Liver (tissue), 8 donors: ENCODE measurements at regions not wholly inside any gene's neighbourhood (a gene's known extent, or its start where the extent isn't known, plus 50 kb on each side); places are given as distances from the start of the nearest gene placed in this dataset.

ENCODE experiments used
- DNase-seq: peaks from one replicate; pipeline ENCODE4 v3.0.0-alpha.2; 2017; ENCODE audit warnings: low spot score
- H3K27ac ChIP-seq, 2 donors: one replicate each; pipeline ENCODE4 v1.7.0; 2013; ENCODE audit warnings: inconsistent platforms in 2 of 2, low read length in 2 of 2, control low read depth in 1 of 2, low read depth in 1 of 2, mild to moderate bottlenecking in 1 of 2
- H3K27me3 ChIP-seq, 4 donors: one replicate each; pipeline versions ENCODE4 v1.6.1 to v1.7.0; 2013; ENCODE audit warnings: low read length in 3 of 4, inconsistent platforms in 1 of 4, mild to moderate bottlenecking in 1 of 4, moderate library complexity in 1 of 4; ENCODE audit not compliant: control insufficient read depth in 4 of 4, insufficient read depth in 4 of 4
- H3K36me3 ChIP-seq, 4 donors: one replicate each; pipeline versions ENCODE4 v1.6.1 to v1.7.0; 2013; ENCODE audit warnings: low read length in 3 of 4, mild to moderate bottlenecking in 3 of 4, low read depth in 1 of 4, moderate library complexity in 1 of 4; ENCODE audit not compliant: control insufficient read depth in 4 of 4, insufficient read depth in 3 of 4
- H3K4me1 ChIP-seq, 4 donors: one replicate each; pipeline versions ENCODE4 v1.6.1 to v1.7.0; 2013; ENCODE audit warnings: low read length in 3 of 4, mild to moderate bottlenecking in 3 of 4, moderate library complexity in 1 of 4; ENCODE audit not compliant: control insufficient read depth in 4 of 4, insufficient read depth in 4 of 4
- H3K4me3 ChIP-seq, 3 donors: one replicate each; pipeline versions ENCODE4 v1.6.1 to v1.7.0; 2013; ENCODE audit warnings: low read length in 3 of 3, control low read depth in 1 of 3, low read depth in 1 of 3, mild to moderate bottlenecking in 1 of 3
- H3K9ac ChIP-seq, 2 donors: one replicate each; pipeline ENCODE4 v1.7.0; 2013; ENCODE audit warnings: low read length in 2 of 2, mild to moderate bottlenecking in 2 of 2, moderate library complexity in 2 of 2, control low read depth in 1 of 2, low read depth in 1 of 2
- H3K9me3 ChIP-seq, 4 donors: one replicate each; pipeline versions ENCODE4 v1.6.1 to v1.7.0; 2013; ENCODE audit warnings: low read length in 3 of 4; ENCODE audit not compliant: control insufficient read depth in 4 of 4
- EGR1 ChIP-seq, 2 donors: IDR thresholded peaks; 2 replicates each; pipeline ENCODE4 v1.6.1; 2016 to 2018; ENCODE audit warnings: antibody characterized with exemption in 2 of 2, low read depth in 2 of 2
- FOXA1 ChIP-seq: IDR thresholded peaks from 2 replicates; pipeline ENCODE4 v1.6.1; 2016; ENCODE audit warnings: antibody characterized with exemption
- FOXA2 ChIP-seq: IDR thresholded peaks from 2 replicates; pipeline ENCODE4 v1.6.1; 2016; ENCODE audit warnings: antibody characterized with exemption
- GABPA ChIP-seq, 2 donors: IDR thresholded peaks in 1 of 2; conservative IDR thresholded peaks in 1 of 2; 2 replicates each; pipeline ENCODE4 v1.6.1; 2016; ENCODE audit warnings: antibody characterized with exemption in 2 of 2, mild to moderate bottlenecking in 1 of 2, moderate library complexity in 1 of 2
- HNF4A ChIP-seq, 2 donors: conservative IDR thresholded peaks; 2 replicates each; pipeline ENCODE4 v1.6.1; 2016; ENCODE audit warnings: antibody characterized with exemption in 2 of 2, mild to moderate bottlenecking in 2 of 2
- HNF4G ChIP-seq: IDR thresholded peaks from 2 replicates; pipeline ENCODE4 v1.6.1; 2016; ENCODE audit warnings: antibody characterized with exemption
- JUND ChIP-seq, 2 donors: IDR thresholded peaks; 2 replicates each; pipeline ENCODE4 v1.6.1; 2016; ENCODE audit warnings: antibody characterized with exemption in 2 of 2
- NR2F2 ChIP-seq: IDR thresholded peaks from 2 replicates; pipeline ENCODE4 v1.6.1; 2016; ENCODE audit warnings: antibody characterized with exemption
- RAD21 ChIP-seq, 2 donors: IDR thresholded peaks; 2 replicates each; pipeline ENCODE4 v1.6.1; 2016; ENCODE audit warnings: antibody characterized with exemption in 2 of 2, mild to moderate bottlenecking in 2 of 2
- RXRA ChIP-seq, 2 donors: IDR thresholded peaks; 2 replicates each; pipeline ENCODE4 v1.6.1; 2017 to 2018; ENCODE audit warnings: antibody characterized with exemption in 2 of 2, mild to moderate bottlenecking in 1 of 2
- SP1 ChIP-seq: IDR thresholded peaks from 2 replicates; pipeline ENCODE4 v1.6.1; 2018; ENCODE audit warnings: antibody characterized with exemption, mild to moderate bottlenecking
- TAF1 ChIP-seq: conservative IDR thresholded peaks from 2 replicates; pipeline ENCODE4 v1.6.1; 2016; ENCODE audit warnings: antibody characterized with exemption, mild to moderate bottlenecking
- WGBS: extraction: QIAGEN DNeasy Blood & Tissue Kit; methylation state at CpG from one replicate; pipeline ENCODE4 v1.1.7; 2013; 5-methylcytosine and 5-hydroxymethylcytosine counted together
- TF ChIP-seq, protein P1 (sequence below): IDR thresholded peaks from 2 replicates; pipeline ENCODE4 v1.6.1; 2016; ENCODE audit warnings: antibody characterized with exemption
- TF ChIP-seq, protein P2 (sequence below): fragments of 150-350 bp; IDR thresholded peaks from 2 replicates; pipeline ENCODE4 v1.5.1; 2017; ENCODE audit warnings: improper control_type of control experiment, low read depth, low read length; ENCODE audit not compliant: missing input control
- TF ChIP-seq, protein P3 (sequence below): IDR thresholded peaks from 2 replicates; pipeline ENCODE4 v1.6.1; 2016; ENCODE audit warnings: antibody characterized with exemption
- TF ChIP-seq, protein P4 (sequence below): IDR thresholded peaks from 2 replicates; pipeline ENCODE4 v1.6.1; 2016; ENCODE audit warnings: antibody characterized with exemption, mild to moderate bottlenecking
- TF ChIP-seq, protein P5 (sequence below): IDR thresholded peaks from 2 replicates; pipeline ENCODE4 v1.6.1; 2016; ENCODE audit warnings: antibody characterized with exemption
- donor health status: healthy.
- donor health status: healthy.
- donor health status: healthy.
- donor health status: healthy.
- donor health status: healthy.

DNA sequence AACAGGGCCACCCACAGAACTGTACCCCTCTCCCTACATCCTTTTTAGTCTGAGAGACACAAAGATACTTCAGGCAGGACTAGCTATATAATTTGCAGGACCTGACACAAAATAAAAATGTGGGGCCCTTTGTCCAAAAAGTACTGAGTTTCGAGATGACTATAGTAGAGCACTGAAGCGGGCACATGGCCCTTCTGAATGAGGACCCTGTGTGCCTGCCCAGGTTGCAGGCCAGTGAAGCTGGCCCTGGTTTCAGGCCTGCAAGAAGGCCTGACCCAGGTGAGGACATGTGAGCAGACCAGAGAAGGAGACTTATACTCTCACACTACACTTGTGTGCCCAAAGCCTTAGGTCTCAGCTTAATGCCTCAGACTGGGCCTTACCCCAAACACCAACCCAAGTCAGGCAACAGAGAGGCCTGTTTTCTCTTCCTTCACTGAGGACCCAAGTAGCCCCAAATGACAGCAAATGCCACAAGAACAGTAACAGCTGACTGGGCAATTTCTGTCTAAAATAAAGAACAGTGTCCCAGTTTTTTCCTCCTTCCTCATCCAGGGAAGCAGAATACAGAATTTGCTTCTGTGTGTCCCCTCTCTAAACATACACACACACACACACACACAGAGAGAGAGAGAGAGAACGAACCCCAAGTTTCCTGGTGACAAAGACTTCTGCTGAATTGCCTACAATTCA, 100.9 kb upstream of the ARHGEF3 start:
- WGBS: 95% methylated on average over 3 of the region's 3 CpGs
- no peak for DNase-seq
- no peak overlapping the region for H3K27ac ChIP-seq
- H3K27me3 ChIP-seq: no peaks in the 10 kb centered on the region
- no peak overlapping the region for H3K9ac ChIP-seq
- TF ChIP-seq NR2F2 (no peak), GABPA (IDR thresholded peaks at IDR 0.05 in 1 of 2, conservative IDR thresholded peaks at IDR 0.05 in 1 of 2) (no peak), RAD21 (IDR thresholded peaks at IDR 0.05) (no peak), HNF4A (conservative IDR thresholded peaks at IDR 0.05) (no peak), JUND (IDR thresholded peaks at IDR 0.05) (no peak), HNF4G (no peak), EGR1 (IDR thresholded peaks at IDR 0.05; ENCODE audit: low read depth in 2 of 2) (no peak), SP1 (no peak), RXRA (IDR thresholded peaks at IDR 0.05) (no peak), TAF1 (no peak), FOXA2 (no peak), FOXA1 (no peak)
- TF ChIP-seq, protein P1, sequence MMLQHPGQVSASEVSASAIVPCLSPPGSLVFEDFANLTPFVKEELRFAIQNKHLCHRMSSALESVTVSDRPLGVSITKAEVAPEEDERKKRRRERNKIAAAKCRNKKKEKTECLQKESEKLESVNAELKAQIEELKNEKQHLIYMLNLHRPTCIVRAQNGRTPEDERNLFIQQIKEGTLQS: no peak
- TF ChIP-seq, protein P2, sequence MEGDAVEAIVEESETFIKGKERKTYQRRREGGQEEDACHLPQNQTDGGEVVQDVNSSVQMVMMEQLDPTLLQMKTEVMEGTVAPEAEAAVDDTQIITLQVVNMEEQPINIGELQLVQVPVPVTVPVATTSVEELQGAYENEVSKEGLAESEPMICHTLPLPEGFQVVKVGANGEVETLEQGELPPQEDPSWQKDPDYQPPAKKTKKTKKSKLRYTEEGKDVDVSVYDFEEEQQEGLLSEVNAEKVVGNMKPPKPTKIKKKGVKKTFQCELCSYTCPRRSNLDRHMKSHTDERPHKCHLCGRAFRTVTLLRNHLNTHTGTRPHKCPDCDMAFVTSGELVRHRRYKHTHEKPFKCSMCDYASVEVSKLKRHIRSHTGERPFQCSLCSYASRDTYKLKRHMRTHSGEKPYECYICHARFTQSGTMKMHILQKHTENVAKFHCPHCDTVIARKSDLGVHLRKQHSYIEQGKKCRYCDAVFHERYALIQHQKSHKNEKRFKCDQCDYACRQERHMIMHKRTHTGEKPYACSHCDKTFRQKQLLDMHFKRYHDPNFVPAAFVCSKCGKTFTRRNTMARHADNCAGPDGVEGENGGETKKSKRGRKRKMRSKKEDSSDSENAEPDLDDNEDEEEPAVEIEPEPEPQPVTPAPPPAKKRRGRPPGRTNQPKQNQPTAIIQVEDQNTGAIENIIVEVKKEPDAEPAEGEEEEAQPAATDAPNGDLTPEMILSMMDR: no peak
- TF ChIP-seq, protein P3, sequence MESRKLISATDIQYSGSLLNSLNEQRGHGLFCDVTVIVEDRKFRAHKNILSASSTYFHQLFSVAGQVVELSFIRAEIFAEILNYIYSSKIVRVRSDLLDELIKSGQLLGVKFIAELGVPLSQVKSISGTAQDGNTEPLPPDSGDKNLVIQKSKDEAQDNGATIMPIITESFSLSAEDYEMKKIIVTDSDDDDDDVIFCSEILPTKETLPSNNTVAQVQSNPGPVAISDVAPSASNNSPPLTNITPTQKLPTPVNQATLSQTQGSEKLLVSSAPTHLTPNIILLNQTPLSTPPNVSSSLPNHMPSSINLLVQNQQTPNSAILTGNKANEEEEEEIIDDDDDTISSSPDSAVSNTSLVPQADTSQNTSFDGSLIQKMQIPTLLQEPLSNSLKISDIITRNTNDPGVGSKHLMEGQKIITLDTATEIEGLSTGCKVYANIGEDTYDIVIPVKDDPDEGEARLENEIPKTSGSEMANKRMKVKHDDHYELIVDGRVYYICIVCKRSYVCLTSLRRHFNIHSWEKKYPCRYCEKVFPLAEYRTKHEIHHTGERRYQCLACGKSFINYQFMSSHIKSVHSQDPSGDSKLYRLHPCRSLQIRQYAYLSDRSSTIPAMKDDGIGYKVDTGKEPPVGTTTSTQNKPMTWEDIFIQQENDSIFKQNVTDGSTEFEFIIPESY: no peak
- TF ChIP-seq, protein P4, sequence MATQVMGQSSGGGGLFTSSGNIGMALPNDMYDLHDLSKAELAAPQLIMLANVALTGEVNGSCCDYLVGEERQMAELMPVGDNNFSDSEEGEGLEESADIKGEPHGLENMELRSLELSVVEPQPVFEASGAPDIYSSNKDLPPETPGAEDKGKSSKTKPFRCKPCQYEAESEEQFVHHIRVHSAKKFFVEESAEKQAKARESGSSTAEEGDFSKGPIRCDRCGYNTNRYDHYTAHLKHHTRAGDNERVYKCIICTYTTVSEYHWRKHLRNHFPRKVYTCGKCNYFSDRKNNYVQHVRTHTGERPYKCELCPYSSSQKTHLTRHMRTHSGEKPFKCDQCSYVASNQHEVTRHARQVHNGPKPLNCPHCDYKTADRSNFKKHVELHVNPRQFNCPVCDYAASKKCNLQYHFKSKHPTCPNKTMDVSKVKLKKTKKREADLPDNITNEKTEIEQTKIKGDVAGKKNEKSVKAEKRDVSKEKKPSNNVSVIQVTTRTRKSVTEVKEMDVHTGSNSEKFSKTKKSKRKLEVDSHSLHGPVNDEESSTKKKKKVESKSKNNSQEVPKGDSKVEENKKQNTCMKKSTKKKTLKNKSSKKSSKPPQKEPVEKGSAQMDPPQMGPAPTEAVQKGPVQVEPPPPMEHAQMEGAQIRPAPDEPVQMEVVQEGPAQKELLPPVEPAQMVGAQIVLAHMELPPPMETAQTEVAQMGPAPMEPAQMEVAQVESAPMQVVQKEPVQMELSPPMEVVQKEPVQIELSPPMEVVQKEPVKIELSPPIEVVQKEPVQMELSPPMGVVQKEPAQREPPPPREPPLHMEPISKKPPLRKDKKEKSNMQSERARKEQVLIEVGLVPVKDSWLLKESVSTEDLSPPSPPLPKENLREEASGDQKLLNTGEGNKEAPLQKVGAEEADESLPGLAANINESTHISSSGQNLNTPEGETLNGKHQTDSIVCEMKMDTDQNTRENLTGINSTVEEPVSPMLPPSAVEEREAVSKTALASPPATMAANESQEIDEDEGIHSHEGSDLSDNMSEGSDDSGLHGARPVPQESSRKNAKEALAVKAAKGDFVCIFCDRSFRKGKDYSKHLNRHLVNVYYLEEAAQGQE: no peak
- TF ChIP-seq, protein P5, sequence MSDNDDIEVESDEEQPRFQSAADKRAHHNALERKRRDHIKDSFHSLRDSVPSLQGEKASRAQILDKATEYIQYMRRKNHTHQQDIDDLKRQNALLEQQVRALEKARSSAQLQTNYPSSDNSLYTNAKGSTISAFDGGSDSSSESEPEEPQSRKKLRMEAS: no peak
- H3K9me3 ChIP-seq: no peaks in the 10 kb centered on the region
- H3K4me3 ChIP-seq: no peak overlapping the region
- no peaks in the 10 kb centered on the region for H3K36me3 ChIP-seq
- H3K4me1 ChIP-seq: no peaks in the 10 kb centered on the region
